GM10248 (cell line): ENCODE measurements at regions not wholly inside any gene's neighbourhood (a gene's known extent, or its start where the extent isn't known, plus 50 kb on each side); places are given as distances from the start of the nearest gene placed in this dataset.
"Not testable (repeated sequence)": the region's sequence is repeated elsewhere in the genome, so short reads cannot be mapped to it uniquely, and the experiment has no call there.

ENCODE experiments used
- CTCF ChIA-PET: fragments of 300-600 bp; sonication (Branson Sonifier 250); formaldehyde crosslinking; extraction: SDS; loops from one replicate; lab custom pipeline; 2021; ENCODE audit warnings: antibody characterized with exemption; lab: Yijun Ruan, JAX
- POLR2A ChIA-PET: fragments of 350-650 bp; sonication (Branson Sonifier 250); formaldehyde crosslinking; extraction: SDS; loops from one replicate; lab custom pipeline; 2020; ENCODE audit warnings: antibody characterized with exemption; lab: Yijun Ruan, JAX
- DNase-seq: peaks from one replicate; pipeline ENCODE4 v3.0.0; 2012; ENCODE audit errors: extremely low spot score
- TF ChIP-seq, protein P1 (sequence below): IDR thresholded peaks from 2 replicates; pipeline ENCODE4 v1.5.1; 2012; ENCODE audit warnings: mild to moderate bottlenecking, low read depth; ENCODE audit errors: extremely low read depth, missing control alignments, control extremely low read depth

DNA sequence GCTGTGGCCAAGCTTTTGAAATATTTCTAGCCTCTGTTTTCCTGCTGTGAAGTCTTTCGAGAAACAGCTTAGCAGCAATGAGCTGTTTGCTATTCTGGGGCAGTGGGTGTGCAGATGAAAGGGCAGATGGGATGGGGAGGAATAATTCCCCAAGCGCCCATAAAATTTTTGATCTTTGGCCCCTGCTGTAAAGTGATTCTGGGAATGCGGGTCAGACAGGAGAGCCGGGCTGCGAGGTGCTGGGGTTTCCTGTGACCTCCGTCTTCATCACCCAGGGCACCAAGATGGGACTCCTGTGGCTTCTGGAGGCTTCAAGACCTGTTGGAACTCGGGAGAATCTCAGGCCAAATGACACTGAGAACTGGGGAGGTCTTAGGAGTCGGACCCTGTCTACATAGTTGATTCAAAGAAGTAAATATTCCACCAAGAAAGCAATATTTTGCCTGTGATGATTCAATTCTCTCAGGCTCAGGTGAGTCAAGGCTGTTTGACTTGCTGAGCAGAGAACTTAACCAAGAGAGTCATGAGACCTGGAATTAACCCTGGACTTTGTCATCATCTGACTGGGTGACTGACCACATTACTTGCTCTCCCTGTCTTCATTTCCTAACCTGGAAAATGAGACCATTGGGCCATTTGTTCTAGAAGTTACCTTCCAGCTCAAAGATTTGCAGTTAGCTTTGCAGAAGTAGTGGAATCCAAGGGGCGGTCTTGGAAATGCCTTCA is 86.4 kb downstream of the POLR2M start:
- DNase-seq, result no peak
- TF ChIP-seq, protein P1, sequence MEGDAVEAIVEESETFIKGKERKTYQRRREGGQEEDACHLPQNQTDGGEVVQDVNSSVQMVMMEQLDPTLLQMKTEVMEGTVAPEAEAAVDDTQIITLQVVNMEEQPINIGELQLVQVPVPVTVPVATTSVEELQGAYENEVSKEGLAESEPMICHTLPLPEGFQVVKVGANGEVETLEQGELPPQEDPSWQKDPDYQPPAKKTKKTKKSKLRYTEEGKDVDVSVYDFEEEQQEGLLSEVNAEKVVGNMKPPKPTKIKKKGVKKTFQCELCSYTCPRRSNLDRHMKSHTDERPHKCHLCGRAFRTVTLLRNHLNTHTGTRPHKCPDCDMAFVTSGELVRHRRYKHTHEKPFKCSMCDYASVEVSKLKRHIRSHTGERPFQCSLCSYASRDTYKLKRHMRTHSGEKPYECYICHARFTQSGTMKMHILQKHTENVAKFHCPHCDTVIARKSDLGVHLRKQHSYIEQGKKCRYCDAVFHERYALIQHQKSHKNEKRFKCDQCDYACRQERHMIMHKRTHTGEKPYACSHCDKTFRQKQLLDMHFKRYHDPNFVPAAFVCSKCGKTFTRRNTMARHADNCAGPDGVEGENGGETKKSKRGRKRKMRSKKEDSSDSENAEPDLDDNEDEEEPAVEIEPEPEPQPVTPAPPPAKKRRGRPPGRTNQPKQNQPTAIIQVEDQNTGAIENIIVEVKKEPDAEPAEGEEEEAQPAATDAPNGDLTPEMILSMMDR, result no peak

DNA sequence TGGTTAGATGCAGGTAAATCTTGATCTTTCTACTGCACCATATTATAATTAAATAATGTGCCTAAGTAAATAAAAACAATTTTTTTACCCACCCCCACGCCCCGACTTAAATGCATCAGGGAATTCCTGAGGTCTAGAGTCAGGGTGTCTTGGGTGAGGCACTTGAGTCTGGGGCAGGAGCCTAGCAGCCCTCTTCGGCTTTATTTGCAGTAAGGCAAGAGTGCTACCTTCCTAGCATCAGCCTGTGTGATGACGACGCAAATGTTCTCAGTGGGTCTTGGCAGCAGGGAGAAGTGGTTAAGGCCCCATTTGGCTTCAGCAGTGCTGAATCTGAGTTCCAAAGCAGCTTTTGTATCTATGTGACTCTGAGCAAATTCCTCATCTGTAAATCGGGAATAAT is 88.7 kb downstream of the POLR2M start:
- ChIA-PET CTCF (no interaction called here), POLR2A (no interaction called here)
- TF ChIP-seq, protein P1, result no peak
- no peak for DNase-seq

More for the DNA sequence above, 86.4 kb downstream of the POLR2M start:
- ChIA-PET CTCF (no interaction called here), POLR2A (no interaction called here)

DNA sequence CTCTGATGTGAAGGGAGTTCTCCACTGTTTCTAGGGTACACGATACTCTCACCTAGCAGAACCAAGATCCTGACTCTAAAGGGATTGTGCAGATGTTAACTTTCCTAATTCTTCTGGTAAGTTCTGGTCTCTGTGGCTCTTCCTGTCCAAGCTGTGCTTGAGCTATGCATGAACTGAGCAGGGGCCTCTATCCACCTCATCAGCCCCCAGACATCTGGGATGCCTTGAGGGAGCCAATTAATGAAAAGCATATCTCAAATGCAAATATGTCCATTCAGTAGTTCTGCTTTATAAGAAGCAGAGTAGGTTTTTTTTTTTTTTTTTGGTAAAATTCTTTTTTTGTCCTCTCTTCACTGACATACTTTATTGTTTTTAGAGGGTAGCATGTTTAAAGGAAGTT is 89.6 kb downstream of the POLR2M start:
- ChIA-PET CTCF (no interaction called here), POLR2A (no interaction called here)
- TF ChIP-seq, protein P1, result no peak
- no peak for DNase-seq

DNA sequence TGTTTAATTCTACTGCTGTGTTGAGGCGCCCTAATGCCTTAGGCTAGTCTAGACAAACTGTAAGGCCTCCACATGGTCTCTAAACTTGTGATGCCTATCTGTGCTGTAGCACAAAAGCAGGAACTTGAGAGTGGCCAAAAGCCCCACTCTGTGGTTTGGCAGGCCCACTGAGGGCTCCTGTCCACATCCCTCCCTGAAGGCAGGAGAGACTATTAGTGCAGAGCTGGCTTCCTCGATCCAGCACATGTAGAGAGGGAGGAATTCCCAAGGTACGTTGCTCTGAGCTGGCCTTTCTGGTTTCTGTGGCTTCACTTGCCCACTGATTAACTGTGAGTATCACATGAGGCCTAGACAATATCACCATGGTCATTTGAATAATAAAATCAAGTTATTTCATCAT is 90.6 kb downstream of the POLR2M start:
- ChIA-PET POLR2A (no interaction called here), CTCF (interaction anchor here (1.4 to 1.6 kb wide), 2 partner anchors 10 to 20 kb away, joined by 4 read pairs; no protein-coding TSS in a partner anchor)
- DNase-seq, result no peak
- TF ChIP-seq, protein P1, result no peak

DNA sequence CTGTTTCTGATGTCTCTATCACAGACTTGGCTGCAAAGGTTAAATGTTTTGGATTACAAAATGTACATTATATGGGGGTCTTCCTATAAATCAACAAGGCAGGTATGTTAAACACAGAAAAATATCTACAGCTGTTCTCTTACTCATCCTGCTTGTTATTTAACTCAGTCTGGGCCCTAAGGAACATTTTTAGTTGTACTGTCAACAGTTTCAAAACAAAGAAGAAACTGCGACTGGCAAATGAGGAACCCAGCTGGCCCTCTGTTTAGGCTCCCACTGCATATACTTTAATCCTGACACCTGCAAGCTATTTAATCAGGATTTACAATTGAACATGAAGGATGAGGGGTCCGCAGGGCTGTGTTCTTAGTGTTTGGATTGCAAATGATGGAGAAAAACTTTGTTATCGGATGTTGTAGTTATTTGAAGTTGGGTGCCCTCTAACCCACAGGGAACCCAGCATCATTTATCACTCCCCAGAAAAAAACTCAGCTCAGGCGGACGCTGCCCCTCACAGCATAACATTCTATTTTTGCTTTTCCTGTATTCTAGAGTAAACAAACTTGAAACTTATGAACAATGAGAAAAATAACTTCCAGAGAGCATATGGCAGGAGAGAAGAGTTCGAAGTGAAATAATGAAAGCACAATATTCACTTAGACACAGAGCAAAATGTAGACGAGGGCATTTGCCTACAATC is 91.2 kb downstream of the POLR2M start:
- TF ChIP-seq, protein P1, result no peak
- CTCF ChIA-PET, result interaction anchor here (1.2 to 1.6 kb wide), 3 partner anchors 10 to 63 kb away, joined by 4 read pairs; no protein-coding TSS in a partner anchor
- POLR2A ChIA-PET, result no interaction called here
- DNase-seq, result no peak

DNA sequence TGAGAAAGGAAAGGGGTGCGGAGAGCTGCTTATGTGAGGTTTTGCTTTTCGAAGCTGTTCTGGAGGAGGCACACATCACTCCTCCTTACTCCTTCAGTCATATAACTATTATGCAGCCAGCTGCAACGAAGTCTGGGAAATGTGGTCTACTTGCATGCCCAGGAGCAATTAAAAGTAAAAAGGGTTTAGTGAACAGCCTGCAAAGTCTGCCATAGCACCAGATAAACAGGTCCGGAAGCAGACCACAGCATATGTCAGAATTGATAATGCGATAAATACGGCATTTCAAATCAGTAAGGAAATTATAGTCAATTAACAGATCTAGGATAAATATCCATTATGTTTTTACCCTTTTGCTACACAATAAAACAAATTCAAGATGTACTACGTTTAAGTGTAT is 99.5 kb downstream of the POLR2M start:
- DNase-seq, result no peak
- TF ChIP-seq, protein P1, result no peak
- CTCF ChIA-PET, result no interaction called here
- POLR2A ChIA-PET, result no interaction called here

DNA sequence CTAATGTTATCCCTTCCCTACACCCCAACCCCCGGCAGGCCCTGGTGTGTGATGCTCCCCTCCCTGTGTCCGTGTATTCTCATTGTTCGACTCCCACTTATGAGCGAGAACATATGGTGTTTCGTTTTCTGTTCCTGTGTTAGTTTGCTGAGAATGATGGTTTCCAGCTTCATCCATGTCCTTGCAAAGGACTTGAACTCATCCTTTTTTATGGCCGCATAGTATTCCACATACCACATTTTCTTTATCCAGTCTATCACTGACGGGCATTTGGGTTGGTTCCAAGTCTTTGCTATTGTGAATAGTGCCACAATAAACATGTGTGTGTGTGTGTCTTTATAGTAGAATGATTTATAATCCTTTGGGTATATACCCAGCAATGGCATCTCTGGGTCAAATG is 102.8 kb downstream of the POLR2M start:
- POLR2A ChIA-PET, DNase-seq, CTCF ChIA-PET: not testable (repeated sequence)
